Heart left ventricle (tissue), 16 donors: ENCODE measurements at regions not wholly inside any gene's neighbourhood (a gene's known extent, or its start where the extent isn't known, plus 50 kb on each side); places are given as distances from the start of the nearest gene placed in this dataset.

Source experiments
- ATAC-seq, 4 donors: fragments of 200-7000 bp; cut with Tn5 transposase; one replicate each; pipeline ENCODE4 v1.9.1; 2020 to 2022; ENCODE audit warnings: moderate library complexity in 4 of 4, mild to moderate bottlenecking in 3 of 4, moderate number of reproducible peaks in 1 of 4
- DNase-seq, 5 donors: peaks; one replicate each; pipeline ENCODE4 v3.0.0-alpha.2; 2020
- H3K27ac ChIP-seq, 12 donors: fragments of 200-600 bp; sonication (generic) in 4 of 12; one replicate each; pipeline versions ENCODE4 v1.5.0 to v1.8.0; 2016 to 2022; ENCODE audit warnings: mild to moderate bottlenecking in 2 of 12
- H3K27me3 ChIP-seq, 9 donors: fragments of 200-600 bp; sonication (generic) in 2 of 9; one replicate each; pipeline versions ENCODE4 v1.5.1 to v1.8.0; 2016 to 2022; ENCODE audit warnings: mild to moderate bottlenecking in 3 of 9
- H3K36me3 ChIP-seq, 9 donors: fragments of 200-600 bp; sonication (generic) in 2 of 9; one replicate each; pipeline versions ENCODE4 v1.5.0 to v1.8.0; 2018 to 2022; ENCODE audit warnings: mild to moderate bottlenecking in 2 of 9
- H3K4me1 ChIP-seq, 12 donors: fragments of 200-600 bp; sonication (generic) in 4 of 12; one replicate each; pipeline versions ENCODE4 v1.5.0 to v1.8.0; 2016 to 2022; ENCODE audit warnings: mild to moderate bottlenecking in 3 of 12
- H3K4me3 ChIP-seq, 12 donors: fragments of 200-600 bp; sonication (generic) in 4 of 12; one replicate each; pipeline versions ENCODE4 v1.5.0 to v1.8.0; 2017 to 2022; ENCODE audit warnings: mild to moderate bottlenecking in 9 of 12, moderate library complexity in 4 of 12
- H3K9me3 ChIP-seq, 12 donors: fragments of 200-600 bp; sonication (generic) in 4 of 12; one replicate each; pipeline versions ENCODE4 v1.5.0 to v1.8.0; 2016 to 2022; ENCODE audit warnings: mild to moderate bottlenecking in 1 of 12
- POLR2A ChIP-seq, 2 donors: fragments of 450-650 bp; IDR thresholded peaks; one replicate each; pipeline ENCODE4 v1.6.1; 2017; ENCODE audit warnings: antibody characterized with exemption in 2 of 2, mild to moderate bottlenecking in 2 of 2, moderate library complexity in 2 of 2
- WGBS, 4 donors: extraction: QIAGEN DNeasy Blood & Tissue Kit in 2 of 4; methylation state at CpG; one replicate each; pipeline versions ENCODE4 v1.1.5 to v1.1.7; 2013 to 2018; 5-methylcytosine and 5-hydroxymethylcytosine counted together
- intact Hi-C, 10 donors: fragments of 100-400 bp; cut with DNase I; formaldehyde crosslinking; loops; one replicate each; pipeline versions ENCODE4 v1.11.1 to v1.14.2; 2022
- TF ChIP-seq, protein P1 (sequence below), 12 donors: fragments of 200-600 bp; sonication (generic) in 4 of 12; IDR thresholded peaks; one replicate each; pipeline versions ENCODE4 v1.5.0 to v1.8.0; 2018 to 2022; ENCODE audit warnings: antibody characterized with exemption in 12 of 12, mild to moderate bottlenecking in 5 of 12
- donor health status: ischemic (EF 13 %, LVEDD 7.1; RV severe dilation, severe dysfunction).
- donor health status: healthy with polysubstance abuse.
- donor health status: DM: no; HTN: yes; CAD: no.
- donor health status: DM: no; HTN: no; CAD: no.
- donor health status: ischemic (EF 25% LVEDD 6.9; RV normal size, moderate dysfunction).
- donor health status: ischemic (EF 25% LVEDD 5.7; RV mildly dilated, moderate dysfunction).
- donor health status: healthy.
- donor health status: DM: yes; HTN: yes; CAD: no.
- donor health status: ischemic (EF 35%, LVEDD 5.7; RV mildly dilated, moderate dysfunction).
- donor health status: nonischemic (EF 11% LVEDD 7.7; RV severe dilation, severe dysfunction).
- donor health status: DM: yes; HTN: yes; CAD: no.
- donor health status: PGD.
- donor health status: ischemic (EF 29% LVEDD 5.4; RV normal size, mild dysfunction).
- donor health status: nonischemic (EF 23%, LVEDD 6.1; RV moderate dilation, normal function).

DNA sequence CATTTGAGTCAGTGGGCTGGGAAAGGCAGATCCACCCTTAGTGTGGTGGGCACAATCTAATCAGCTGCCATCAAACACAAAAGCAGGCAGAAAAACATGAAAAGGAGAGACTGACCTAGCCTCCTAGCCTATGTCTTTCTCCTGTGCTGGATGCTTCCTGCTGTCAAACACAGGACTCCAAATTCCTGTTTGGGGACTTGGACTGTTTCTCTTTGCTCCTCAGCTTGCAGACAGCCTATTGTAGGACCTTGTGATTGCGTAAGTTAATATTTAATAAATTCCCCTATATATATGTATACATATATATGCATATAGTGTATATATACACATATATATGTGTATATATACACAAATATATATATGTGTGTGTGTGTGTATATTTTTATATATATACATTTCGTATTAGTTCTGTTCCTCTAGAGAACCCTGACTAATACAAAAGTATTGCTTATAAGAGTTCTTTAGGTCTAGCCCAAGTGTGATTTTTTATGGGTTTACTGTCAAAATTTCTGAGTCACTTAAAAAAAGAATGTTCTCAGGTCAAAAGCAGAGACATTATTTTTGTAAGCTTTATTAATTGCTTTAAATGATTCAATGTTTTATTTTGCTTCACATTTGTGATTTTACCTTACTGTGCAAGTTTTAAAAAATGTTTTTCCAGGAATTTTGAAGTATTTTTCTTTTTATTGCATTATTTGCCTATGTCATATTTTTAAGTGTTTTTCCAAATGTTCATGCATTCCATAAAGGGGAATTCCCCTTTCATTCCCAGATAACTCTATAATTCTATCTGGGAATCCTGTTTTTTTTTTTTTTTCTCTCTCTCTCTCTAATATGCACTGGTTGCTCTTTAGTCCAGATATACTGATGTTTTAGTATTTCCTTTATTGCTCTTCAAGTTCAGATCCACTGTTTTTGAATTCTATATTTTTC, 92.1 kb upstream of the ADAMTS5 start:
- H3K27ac ChIP-seq = no peak overlapping the region
- intact Hi-C loops = no loop called here
- H3K9me3 ChIP-seq = peaks cover 0 to 25% (median 3%) of the 10 kb centered on the region in 12 donors
- H3K4me1 ChIP-seq = no peaks in the 10 kb centered on the region
- no peak for ATAC-seq
- no peak overlapping the region for H3K4me3 ChIP-seq
- no peaks in the 10 kb centered on the region for H3K27me3 ChIP-seq
- TF ChIP-seq, protein P1, sequence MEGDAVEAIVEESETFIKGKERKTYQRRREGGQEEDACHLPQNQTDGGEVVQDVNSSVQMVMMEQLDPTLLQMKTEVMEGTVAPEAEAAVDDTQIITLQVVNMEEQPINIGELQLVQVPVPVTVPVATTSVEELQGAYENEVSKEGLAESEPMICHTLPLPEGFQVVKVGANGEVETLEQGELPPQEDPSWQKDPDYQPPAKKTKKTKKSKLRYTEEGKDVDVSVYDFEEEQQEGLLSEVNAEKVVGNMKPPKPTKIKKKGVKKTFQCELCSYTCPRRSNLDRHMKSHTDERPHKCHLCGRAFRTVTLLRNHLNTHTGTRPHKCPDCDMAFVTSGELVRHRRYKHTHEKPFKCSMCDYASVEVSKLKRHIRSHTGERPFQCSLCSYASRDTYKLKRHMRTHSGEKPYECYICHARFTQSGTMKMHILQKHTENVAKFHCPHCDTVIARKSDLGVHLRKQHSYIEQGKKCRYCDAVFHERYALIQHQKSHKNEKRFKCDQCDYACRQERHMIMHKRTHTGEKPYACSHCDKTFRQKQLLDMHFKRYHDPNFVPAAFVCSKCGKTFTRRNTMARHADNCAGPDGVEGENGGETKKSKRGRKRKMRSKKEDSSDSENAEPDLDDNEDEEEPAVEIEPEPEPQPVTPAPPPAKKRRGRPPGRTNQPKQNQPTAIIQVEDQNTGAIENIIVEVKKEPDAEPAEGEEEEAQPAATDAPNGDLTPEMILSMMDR (IDR thresholded peaks at IDR 0.05) = no peak
- TF ChIP-seq POLR2A (IDR thresholded peaks at IDR 0.05) = no peak
- DNase-seq = no peak
- H3K36me3 ChIP-seq = no peaks in the 10 kb centered on the region
- 94 to 96% (median 94%) methylated on average over 2 of the region's 2 CpGs for WGBS, 4 donors

DNA sequence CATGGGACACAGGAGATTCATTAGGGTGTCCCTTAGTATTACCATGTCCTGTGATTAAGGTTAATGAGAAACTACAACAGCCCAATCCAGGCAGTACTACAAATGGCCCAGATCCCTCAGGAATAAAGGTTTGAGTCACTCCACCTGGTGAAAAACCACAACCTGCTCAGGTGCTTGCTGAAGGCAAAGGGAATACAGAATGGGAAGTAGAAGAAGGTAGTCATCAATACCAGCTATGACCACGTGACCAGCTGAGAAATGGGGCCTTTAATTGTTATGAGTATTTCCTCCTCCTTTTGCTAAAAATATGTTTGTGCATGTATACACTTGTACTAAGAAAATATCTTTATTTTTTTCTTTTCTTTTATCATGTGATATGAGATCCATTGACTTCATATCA, 91.1 kb upstream of the ADAMTS5 start:
- Histone ChIP-seq H3K36me3 (no peaks in the 10 kb centered on the region), H3K9me3 (peaks cover 0 to 16% (median 0%) of the 10 kb centered on the region in 12 donors), H3K27me3 (no peaks in the 10 kb centered on the region), H3K4me1 (no peaks in the 10 kb centered on the region), H3K4me3 (no peak overlapping the region), H3K27ac (no peak overlapping the region)
- no peak for TF ChIP-seq POLR2A (IDR thresholded peaks at IDR 0.05)
- TF ChIP-seq, protein P1 (IDR thresholded peaks at IDR 0.05) = no peak
- DNase-seq = no peak
- intact Hi-C loops = no loop called here
- WGBS, 4 donors = 85 to 93% (median 92%) methylated on average over 1 of the region's 1 CpG
- ATAC-seq = no peak

DNA sequence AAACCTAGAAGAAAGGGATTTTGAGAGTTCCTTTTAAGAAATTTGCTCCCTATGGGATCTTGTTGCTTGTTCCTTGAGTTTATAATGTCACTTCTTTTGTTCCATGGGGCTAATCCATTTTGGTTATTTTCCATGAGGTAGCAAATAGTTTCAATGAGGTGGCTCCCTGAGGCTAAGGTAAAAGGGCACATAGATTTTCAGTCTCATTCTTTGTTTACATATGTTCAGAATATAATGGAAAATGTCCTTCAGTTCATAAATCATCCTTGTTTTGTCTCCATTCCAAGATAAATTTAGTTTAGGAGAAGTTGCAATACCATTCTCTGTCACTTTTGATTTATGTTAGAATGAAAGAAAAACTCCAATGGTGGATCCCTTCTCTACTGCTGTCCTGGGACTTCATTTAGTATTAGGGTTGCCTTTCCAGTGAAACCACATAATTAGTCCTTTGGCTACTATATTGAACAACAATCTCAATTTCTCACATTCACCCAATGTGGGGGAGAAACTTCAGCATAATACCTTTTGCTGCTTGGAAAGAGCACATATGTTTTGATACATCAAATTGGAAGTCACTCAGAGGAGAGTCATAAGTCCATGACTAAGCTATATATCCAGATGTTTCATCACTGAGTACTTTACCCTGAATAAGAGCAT, 80.9 kb upstream of the ADAMTS5 start:
- peaks cover 0 to 5% (median 0%) of the 10 kb centered on the region in 12 donors for H3K4me1 ChIP-seq
- intact Hi-C loops = no loop called here
- ATAC-seq (no peak), DNase-seq (no peak)
- no peaks in the 10 kb centered on the region for H3K27me3 ChIP-seq
- H3K4me3 ChIP-seq = no peak overlapping the region
- peaks cover 0 to 3% (median 0%) of the 10 kb centered on the region in 12 donors for H3K9me3 ChIP-seq
- no peak for TF ChIP-seq POLR2A (IDR thresholded peaks at IDR 0.05)
- TF ChIP-seq, protein P1 (IDR thresholded peaks at IDR 0.05) = no peak
- peak overlapping the region in 1 of 12 donors; percentile 44 for H3K27ac ChIP-seq
- H3K36me3 ChIP-seq = no peaks in the 10 kb centered on the region

DNA sequence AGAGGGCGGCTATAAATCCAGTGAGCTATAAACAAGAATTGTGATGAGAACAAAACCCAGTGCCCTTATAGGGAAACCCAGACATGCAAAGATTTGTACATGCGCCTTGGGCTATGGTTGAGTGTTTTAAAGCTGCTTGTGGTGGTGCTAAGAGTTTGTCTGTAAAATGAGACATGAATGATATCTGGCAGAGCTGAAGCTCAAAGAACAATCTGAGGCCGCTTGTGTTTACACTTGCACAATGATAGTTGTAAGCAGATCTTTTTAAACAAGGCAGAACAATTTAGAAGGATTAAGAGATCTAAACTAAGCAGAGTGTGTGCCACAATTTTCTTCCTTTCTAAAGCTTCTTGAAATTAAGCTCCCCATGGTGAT, 80.4 kb upstream of the ADAMTS5 start:
- H3K27ac ChIP-seq = peak overlapping the region in 1 of 12 donors; percentile 44

More for the DNA sequence above, 80.4 kb upstream of the ADAMTS5 start:
- Histone ChIP-seq H3K4me3 (no peak overlapping the region), H3K9me3 (peaks cover 0 to 3% (median 0%) of the 10 kb centered on the region in 12 donors), H3K4me1 (peaks cover 0 to 5% (median 0%) of the 10 kb centered on the region in 12 donors), H3K27me3 (no peaks in the 10 kb centered on the region), H3K36me3 (no peaks in the 10 kb centered on the region)
- no peak for TF ChIP-seq POLR2A (IDR thresholded peaks at IDR 0.05)
- TF ChIP-seq, protein P1 (IDR thresholded peaks at IDR 0.05) = no peak
- 93 to 96% (median 95%) methylated on average over 3 of the region's 3 CpGs for WGBS, 4 donors
- intact Hi-C loops = no loop called here
- ATAC-seq (no peak), DNase-seq (no peak)
